Hippocampal formation (tissue), 2 donors: ENCODE measurements at regions not wholly inside any gene's neighbourhood (a gene's known extent, or its start where the extent isn't known, plus 50 kb on each side); places are given as distances from the start of the nearest gene placed in this dataset.

Experiments
- DNase-seq, 2 donors: peaks; one replicate each; lab custom pipeline; 2025; lab: John Stamatoyannopoulos, UW

DNA sequence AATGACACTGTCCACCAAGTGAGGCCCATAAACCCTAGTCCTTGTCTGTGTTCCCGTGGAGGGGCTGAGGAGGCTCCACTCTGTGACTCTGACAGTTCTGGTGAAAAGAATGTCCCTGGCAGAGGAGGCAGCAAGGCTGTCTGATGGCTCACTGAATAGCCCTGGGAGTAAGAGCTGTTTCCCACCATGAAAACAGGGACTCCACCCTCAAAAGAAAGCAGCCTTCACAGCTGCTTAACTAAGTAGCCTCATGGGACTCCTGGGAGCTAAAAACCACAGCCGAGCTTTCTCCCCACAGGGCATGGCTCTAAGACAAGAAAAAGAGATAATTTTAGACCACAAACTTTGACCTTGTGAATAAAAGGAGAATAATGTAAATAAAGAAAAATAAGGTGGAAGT lies 135.1 kb upstream of the FRY start:
- DNase-seq = no peak

DNA sequence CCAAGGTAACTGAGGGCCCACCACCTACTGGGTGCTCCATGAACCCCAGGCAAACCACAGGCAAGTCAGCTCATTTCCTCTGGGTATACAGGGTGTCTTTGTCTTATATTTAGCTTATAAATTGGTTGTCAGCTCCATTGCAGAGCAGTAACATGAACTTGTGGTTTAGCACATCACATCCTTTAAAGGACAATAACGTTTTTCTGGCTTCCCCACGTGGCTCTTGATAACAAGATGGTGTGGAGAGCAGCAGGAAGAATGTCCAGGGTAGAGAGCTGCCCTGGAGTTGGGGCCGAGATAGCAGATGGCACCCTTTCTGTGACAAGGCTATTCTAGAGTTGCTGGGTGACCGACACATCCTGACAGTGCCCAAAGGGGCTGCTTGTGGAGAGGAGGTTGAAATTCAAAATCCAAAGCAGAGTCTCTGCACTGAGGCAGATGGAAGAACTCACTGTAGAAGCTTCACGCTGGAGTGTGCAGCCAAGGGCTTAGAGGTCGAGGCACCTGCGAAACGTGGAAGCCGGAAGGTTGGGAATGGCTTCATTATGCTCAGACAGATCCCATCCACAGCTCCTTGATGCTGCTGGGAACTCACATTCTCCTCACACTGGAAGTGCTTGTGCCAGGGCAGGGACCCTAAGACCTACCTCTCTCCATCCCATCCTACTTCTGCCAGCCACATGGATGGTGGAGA lies 133.0 kb upstream of the FRY start:
- no peak for DNase-seq

DNA sequence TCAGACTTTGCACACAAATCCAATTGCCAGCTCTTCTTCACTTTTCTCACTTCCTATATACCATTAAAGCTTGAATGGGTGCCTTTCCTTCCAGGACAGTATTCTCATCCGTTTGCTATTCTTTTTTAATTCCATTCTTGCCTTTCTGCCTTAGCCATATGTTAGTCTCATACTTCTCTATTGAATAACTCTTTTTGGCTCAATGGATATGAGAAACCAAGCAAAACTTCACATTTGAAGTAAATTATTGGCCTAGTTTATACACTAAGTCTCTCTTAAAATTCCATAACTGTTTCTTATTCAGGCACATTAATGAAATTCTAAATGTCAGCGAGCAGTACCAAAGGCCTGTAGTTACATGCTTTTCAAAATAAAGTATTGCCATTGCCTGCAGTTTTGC lies 129.6 kb upstream of the FRY start:
- no peak for DNase-seq

- no peak for DNase-seq
These were observed 128.3 kb upstream of the FRY start for GRCh38 chr13:31903111-31903815.

DNA sequence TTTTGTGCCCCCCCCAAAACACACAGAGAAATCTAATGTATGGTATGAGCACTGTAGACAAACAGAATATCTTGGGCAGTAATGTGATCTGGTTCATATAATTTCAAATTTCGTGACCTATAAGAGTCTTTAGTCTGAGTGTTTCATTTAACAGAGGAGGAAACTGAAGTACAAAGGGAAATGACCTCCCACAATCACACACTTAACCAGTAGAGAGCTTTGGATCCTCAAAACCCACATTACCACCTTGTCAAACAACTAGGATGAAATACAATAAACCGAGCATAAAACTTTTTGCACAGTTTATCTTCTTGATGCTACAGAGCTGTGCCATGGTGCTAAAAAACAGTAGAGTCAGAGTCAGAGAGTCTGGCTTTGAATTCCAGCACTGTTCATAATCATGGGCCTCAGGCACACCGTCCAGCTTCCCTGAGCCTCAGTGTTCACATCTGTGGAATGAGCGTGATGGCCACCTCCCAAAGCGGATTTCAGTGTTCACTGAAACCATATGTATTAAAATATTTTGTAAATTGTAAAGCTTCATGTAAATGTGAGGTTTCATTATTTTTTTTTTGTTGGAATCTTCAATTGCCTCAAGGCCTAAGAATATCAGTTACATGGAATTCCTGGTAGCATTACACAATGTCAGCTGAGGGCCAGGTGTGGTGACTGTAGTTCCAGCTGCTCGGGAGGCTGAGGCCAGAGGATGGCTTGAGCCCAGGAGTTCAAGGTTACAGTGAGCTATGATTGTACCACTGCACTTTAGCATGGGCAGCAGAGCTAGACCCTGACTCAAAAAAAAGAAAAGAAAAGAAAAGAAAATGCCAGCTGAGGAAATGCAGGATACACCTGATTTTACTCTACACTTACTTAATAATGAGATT lies 126.4 kb upstream of the FRY start:
- no peak for DNase-seq

GRCh38 chr13:31905961-31906360 lies 125.6 kb upstream of the FRY start:
- no peak for DNase-seq

DNA sequence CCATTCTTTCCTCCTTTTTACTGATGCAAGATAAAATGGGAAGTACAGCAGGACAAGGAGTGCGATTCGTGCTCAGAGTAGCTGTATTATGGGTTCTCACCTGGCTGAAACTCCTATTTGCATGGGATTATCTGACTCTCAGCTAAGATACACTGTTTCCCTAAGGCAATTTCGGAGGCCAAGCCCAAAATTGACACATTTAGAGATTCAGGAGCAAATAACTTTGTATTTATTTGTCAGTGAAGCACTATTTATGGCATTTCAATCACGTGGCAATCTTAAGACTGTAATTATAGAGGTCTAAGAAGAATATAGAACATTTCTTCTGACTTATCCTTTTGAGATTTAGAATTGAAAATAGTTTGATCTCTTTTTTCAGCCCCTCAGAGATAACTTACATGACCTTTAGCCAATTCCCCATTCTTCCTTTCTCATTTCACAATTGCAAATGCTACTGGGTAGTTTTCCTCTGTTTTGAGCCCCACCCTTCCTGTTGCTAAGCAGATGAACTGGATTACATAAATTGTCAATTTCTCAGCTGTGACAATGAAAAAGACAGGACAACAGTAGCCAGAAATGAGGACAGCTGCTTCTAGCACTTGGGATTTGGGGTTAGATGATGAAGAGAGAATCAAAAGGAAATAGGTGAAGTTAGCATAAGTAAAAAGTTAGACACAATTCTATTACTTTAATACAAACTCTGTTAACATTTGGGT lies 122.7 kb upstream of the FRY start:
- DNase-seq = no peak

GRCh38 chr13:31909864-31910551 lies 121.6 kb upstream of the FRY start:
- DNase-seq = peak; percentile 34 to 66

DNA sequence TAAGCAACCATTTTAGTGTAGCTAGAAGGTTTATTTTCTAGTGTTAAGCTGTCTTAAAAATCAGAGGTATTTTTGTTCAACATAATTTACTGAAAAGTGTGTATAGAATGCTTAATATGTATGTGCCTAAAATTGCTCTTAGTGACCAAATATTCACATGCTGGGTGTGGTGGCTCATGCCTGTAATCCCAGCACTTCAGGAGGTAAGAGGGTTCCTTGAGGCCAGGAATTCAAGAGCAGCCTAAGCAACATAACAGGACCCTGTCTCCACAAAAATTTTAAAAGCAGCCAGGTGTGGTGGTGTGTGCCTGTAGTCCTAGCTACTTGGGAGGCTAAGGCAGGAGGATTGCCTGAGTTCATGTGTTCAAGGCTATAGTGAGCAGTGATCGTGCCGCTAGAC lies 120.9 kb upstream of the FRY start:
- no peak for DNase-seq

- DNase-seq = no peak
These were observed 118.8 kb upstream of the FRY start for GRCh38 chr13:31912647-31913401.

DNA sequence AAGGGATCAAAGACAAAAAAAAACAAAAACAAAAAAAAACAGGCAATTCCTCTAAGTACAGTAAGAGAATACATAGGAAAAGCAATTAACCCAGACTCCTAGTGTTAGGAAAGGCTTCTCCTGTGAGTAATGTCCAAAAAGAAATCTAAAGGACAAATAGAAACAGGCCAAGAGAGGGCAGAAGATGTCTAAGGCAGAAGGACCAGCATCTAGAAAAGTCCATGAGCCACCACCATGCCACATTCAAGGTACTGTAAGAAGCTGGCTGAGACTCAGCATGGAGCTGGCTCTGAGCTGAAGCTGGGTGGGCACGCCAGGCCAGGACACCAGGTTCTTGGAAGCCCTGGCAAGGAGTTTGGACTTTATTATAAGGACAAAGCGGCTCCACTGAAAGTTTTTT lies 118.1 kb upstream of the FRY start:
- no peak for DNase-seq

DNA sequence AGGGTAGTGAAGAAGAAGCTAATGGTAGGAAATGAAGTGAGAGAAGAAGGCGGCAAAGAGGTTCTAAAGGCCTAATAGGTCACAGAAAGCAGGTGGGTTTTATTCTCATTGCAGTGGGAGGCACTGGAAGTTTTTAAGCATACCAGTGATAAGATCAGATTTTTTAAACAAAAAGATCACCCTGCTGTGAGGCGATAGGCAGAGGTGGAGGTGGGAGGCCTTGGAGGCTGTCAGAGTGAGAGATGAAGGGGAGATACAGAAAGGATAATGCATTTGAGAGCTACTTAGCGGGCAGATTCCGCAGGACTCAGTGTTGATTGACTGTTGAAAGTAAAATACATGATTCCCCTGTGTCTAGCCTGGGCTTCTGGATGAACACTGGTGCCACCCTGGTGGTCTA lies 116.7 kb upstream of the FRY start:
- DNase-seq = no peak

- no peak for DNase-seq
These were observed 112.9 kb upstream of the FRY start for GRCh38 chr13:31918707-31919106.

DNA sequence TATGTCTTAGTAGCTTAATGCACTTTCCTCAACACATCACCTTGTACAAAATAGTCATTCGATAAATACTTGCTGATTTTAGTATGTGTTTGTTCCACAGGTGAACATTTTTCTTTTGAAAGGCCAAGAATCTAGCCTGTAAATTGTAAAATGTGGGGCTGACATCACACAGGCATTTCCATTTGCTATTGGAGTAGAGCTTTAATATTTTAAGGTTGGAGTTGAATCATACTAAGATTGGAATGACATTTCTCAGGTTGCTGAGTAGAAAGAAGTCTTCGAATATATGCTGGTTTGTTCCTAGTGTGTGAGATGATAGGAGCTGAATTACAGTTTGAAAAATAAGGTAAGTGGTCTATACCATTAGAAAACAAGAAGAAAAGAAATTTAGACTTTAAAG lies 112.3 kb upstream of the FRY start:
- DNase-seq = no peak

GRCh38 chr13:31919971-31920726 lies 111.4 kb upstream of the FRY start:
- DNase-seq = no peak

DNA sequence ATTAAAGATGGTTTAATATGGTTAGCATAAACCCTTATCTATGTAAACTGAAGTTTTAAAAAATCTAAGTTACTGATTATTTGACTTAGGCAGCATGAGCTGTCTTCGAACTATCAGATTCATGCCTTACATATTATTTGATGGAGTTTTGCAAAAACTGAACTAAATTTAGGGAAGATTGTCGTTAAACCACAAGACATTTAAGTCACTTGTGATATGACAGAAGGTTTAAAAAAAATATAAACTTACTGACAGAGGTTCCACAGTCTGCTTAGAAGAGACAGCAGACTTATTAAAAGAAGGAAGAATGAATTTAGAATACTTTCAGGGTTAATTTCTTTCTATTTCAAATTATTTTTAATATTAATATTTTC lies 110.9 kb upstream of the FRY start:
- no peak for DNase-seq

DNA sequence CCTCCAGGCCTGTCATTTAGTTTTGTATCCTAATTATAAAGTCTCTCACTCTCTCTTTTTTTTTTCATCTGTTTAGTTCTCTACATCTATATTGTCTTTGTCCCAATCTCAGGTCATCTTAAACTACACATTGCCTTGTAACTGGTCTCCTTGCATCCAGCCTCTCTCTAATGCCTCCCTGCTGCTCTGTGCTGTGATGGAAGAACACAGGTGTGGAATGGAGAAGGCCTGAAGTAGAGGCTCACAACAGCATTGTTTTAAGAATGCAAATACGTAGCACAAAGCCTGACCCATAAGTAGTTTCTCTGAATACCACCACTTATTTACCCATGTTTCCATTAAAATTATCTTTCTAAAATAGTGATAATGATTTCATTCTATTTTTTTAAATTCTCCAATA lies 108.8 kb upstream of the FRY start:
- no peak for DNase-seq

GRCh38 chr13:31923134-31923763 lies 108.3 kb upstream of the FRY start:
- no peak for DNase-seq

- no peak for DNase-seq
These were observed 106.5 kb upstream of the FRY start for GRCh38 chr13:31925079-31925478.

DNA sequence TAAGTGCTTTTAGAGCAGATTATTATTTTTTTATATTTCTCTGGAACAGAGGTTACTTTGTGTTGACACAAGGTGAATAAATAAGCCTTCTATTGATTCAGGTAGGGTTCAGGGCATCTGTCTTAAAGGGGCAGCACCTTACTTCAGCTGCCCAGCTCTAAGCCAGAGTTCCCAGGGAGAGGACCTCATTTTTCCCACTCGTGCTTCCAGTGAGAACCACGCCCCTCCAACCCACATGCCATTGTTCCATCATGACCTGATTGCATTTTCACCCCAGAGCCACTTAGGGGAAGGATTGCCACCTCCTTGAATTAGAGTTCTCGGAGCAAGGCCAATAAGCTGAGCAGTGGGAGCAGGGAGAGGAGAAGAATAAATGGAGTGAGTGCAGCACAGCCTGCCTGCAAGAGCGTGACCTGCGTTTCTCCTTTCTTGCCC lies 104.3 kb upstream of the FRY start:
- no peak for DNase-seq
